ENCODE measurements at regions not wholly inside any gene's neighbourhood (a gene's known extent, or its start where the extent isn't known, plus 50 kb on each side); places are given as distances from the start of the nearest gene placed in this dataset.

DNA sequence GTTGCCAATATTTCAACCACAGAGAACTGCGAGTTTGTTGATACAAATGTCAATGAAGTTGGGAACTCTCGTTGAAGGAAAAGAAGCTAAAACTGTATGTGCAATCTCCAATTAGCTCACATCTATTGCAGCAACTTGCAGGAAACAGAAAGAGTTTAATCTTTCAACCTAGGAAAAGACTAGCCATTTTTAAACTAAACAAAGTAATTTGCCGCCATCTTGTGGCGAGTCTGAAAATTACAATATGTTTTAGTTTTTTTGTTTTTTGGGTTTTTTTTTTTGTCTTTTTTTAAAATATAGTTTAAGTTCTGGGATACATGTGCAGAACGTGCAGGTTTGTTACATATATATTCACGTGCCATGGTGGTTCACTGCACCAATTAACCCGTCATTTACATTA lies 131.2 kb upstream of the FOXG1 start:
- TF ChIP-seq EZH2 (IDR thresholded peaks at IDR 0.05; ENCODE audit: borderline replicate concordance, insufficient read depth, low read depth, low read length, poor library complexity, severe bottlenecking): no peak
- TF ChIP-seq, protein P1, sequence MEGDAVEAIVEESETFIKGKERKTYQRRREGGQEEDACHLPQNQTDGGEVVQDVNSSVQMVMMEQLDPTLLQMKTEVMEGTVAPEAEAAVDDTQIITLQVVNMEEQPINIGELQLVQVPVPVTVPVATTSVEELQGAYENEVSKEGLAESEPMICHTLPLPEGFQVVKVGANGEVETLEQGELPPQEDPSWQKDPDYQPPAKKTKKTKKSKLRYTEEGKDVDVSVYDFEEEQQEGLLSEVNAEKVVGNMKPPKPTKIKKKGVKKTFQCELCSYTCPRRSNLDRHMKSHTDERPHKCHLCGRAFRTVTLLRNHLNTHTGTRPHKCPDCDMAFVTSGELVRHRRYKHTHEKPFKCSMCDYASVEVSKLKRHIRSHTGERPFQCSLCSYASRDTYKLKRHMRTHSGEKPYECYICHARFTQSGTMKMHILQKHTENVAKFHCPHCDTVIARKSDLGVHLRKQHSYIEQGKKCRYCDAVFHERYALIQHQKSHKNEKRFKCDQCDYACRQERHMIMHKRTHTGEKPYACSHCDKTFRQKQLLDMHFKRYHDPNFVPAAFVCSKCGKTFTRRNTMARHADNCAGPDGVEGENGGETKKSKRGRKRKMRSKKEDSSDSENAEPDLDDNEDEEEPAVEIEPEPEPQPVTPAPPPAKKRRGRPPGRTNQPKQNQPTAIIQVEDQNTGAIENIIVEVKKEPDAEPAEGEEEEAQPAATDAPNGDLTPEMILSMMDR (IDR thresholded peaks at IDR 0.05): peak; percentile 69
